Left renal pelvis (tissue), 4 donors: ENCODE measurements at regions not wholly inside any gene's neighbourhood (a gene's known extent, or its start where the extent isn't known, plus 50 kb on each side); places are given as distances from the start of the nearest gene placed in this dataset.

Experiments used
- DNase-seq, 4 donors: peaks; one replicate each; pipeline ENCODE4 v3.0.0-alpha.2; 2013; ENCODE audit warnings: low read depth in 4 of 4, low spot score in 3 of 4

GRCh38 chr20:50257860-50258259 is 67.2 kb downstream of the CEBPB start:
- no peak for DNase-seq

DNA sequence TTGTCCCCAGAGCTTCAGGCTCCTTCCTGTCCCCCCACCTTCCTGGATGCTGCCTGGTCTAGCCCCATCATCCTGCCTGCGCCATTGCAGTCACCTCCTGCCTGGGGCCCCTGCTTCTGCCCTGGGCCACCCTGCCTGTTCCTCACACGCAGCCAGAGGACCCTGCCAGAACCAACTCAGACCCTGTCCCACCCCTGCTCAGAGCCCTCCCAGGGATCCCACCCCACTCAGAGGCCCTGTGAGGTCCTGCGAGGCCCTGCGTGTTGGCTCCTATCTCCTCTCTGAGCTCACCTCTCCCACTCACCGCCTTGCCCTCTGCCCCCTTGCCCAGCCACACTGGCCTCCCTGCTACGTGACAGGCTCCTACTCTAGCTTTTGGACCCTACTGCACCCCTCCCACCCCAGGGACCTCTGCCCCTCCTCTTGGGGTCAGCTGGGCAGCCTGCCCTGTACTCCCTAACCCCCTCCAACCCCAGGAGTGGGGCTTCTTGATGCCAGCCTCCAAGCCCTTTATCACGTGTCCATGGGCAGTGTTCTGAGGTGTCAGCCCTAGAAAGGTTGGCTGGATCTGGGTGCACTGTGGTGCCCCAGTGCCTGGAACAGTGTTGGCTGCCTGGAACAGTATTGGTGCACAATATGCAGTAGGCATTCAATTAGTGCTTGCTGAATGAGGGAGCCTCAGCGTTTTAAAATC is 68.3 kb downstream of the CEBPB start:
- DNase-seq = no peak

DNA sequence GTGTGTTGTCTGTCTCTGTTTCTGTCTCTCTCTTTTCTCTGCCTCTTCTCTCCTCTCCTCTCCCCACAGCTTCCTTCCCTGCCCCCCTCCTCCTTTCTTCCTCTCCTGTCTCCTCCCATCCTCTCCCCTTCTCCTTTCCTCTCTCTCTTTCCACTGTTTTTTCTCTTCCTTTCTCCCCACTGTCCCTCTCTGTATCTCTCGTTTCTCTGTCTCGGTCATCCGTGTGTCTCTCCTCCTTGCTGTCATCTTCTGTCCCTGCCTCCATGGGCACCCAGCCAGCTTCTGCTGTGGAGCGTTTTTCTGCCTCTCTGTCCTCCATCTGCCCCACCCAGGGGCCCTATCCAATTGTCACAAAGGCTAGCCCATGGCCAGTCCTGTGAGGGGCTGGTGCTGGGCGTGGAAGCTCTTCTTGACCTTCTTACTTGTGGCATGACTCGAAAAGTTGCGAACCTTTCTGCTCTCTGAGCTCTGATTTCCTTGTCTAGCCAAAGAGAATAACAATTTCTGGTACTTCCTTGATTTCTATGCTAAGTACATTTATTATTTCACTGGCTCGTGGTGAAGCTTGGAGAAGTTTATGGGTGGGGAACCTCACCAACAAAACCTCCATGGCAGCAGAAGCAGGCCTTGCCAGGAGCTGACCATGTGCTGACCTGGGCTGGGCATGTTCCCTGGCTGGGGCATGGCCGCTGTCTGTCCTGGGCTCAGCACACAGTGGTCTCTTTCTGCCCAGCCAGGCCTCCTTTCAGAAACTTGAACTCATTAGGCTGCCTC is 69.3 kb downstream of the CEBPB start:
- DNase-seq = no peak

DNA sequence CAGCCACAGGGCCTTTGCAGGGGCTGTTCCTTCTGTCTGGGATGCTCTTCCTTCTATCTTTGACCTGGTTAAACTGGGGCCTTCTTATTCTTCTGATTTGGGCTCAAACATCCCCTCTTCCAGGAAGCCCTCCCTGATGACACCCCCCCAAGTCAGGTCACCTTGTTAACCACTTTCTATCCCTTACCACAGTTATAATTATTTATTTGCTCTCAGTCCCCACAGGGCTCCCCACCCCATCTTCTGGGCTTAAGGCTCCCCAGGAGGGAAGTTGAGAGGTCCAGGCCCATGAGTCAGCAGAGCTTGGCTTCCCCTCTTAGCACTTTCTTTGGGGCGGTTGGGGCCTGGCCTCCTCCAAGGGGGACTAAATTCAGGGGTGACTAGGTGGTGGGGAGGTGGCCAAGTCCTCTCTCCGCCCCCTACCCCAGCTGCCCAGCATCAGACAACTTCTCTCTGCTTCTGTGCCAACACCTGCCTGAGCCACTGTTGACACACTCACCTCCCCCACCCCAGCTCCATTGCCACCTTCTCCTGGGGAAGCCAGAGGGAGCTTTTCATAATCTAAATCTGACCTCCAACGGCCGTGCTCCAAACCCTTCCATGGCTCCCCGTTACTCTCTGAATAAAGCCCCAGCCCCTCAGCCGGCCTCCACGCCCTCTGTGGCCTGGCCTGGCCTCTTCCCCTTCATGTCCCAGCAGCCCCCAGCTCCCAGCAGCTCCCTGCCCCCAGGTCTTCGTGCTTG is 70.0 kb downstream of the CEBPB start:
- DNase-seq = no peak

DNA sequence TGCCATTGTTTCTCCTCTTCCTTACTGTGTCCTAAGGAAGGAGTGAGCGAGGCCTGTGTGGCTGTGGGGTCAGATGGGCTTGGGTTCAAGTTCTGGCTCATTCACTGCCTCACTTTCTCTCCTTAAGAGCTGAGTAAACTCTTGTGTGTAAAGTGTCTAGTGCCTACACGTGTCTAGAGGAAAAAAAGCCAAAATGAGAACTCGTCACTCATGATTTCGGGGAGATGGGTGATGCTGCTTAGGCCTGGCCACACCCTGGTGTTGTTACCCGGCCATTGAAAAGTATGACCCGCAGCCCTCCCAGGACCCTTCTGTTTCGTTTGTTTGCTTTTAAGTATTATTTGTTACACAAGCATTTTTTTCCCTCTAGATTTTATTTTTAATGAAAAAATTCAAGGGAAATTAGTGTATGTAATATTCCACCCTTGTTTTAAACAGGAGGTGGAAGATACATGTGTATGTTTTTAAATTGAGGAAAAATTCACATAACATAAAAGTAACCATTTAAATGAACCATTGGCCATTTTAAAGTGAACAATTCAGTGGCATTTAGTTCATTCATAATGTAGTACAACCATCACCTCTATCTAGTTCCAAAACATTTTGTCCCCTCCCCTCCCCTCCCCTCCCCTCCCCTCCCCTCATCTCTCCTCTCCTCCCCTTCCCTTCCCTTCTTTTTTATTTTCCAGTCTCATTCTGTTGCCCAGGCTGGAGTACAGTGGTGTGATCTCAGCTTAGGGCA is 71.0 kb downstream of the CEBPB start:
- DNase-seq = no peak

GRCh38 chr20:50263831-50264230 is 73.2 kb downstream of the CEBPB start:
- no peak for DNase-seq

- DNase-seq = no peak
Observed at GRCh38 chr20:50264534-50265145, 74.0 kb downstream of the CEBPB start.

GRCh38 chr20:50265245-50265946 is 74.8 kb downstream of the CEBPB start:
- no peak for DNase-seq

GRCh38 chr20:50266293-50267040 is 75.8 kb downstream of the CEBPB start:
- DNase-seq = no peak

DNA sequence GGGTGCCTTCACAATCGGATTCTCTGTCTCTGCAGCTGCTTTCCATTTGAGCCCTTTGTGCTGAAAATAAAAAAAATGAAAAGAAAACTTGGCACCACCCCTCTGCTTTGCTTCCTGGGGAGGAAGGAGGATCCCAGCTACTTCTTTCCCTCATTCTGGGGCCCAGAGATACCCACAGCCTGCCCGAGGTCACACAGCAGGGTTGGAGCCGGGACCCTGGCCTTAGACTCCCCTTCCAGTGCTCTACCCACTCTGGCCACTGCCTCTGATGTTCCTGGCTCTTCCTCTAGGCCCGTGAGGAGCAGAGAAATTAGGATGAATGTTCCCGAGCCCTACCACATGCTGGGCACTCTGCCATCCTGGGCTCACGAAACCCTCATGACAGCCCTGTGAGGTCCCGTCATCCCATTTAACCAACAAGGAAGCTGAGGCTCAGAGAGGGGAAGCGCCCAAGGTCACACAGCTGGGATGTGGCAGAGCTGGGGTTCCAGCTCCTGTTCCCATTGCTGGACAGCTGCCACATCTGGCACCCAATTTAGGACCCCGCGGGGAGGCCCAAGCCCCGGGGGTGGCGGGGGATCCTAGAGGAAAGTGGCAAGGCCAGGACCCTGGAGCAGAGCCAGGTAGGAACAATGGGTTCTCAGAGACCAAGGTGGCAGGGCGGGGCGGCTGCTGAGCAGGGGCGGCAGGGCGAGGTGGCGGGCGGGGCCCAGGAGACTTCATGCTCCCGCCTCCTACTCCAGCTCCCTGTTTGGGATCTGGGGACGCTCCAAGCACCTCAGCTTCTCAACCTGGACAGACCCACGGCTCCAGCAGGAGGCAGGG is 76.6 kb downstream of the CEBPB start:
- no peak for DNase-seq

DNA sequence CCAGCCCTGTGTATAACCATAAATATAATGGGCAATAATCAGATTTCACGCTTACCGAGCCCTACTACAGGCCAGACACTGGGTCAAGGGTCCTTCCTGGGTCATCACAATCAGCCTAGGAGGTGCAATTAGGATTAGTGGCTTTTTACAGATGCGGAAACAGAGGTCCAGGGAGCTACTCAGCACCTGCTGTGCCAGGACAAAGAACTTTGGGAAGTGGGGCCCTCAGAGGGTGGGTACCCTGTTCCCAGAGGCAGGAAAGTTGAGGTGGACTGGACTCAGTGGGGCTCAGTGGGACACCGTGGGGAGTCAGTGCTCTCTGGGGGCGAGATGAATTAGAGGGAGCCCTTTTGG is 77.2 kb downstream of the CEBPB start:
- DNase-seq = no peak

- no peak for DNase-seq
Observed at GRCh38 chr20:50269091-50270033, 78.7 kb downstream of the CEBPB start.

GRCh38 chr20:50270034-50270395 is 79.4 kb downstream of the CEBPB start:
- DNase-seq = no peak

GRCh38 chr20:50270569-50270968 is 79.9 kb downstream of the CEBPB start:
- no peak for DNase-seq

GRCh38 chr20:50271176-50271575 is 80.5 kb downstream of the CEBPB start:
- no peak for DNase-seq

GRCh38 chr20:50271612-50272011 is 81.0 kb downstream of the CEBPB start:
- DNase-seq = no peak

DNA sequence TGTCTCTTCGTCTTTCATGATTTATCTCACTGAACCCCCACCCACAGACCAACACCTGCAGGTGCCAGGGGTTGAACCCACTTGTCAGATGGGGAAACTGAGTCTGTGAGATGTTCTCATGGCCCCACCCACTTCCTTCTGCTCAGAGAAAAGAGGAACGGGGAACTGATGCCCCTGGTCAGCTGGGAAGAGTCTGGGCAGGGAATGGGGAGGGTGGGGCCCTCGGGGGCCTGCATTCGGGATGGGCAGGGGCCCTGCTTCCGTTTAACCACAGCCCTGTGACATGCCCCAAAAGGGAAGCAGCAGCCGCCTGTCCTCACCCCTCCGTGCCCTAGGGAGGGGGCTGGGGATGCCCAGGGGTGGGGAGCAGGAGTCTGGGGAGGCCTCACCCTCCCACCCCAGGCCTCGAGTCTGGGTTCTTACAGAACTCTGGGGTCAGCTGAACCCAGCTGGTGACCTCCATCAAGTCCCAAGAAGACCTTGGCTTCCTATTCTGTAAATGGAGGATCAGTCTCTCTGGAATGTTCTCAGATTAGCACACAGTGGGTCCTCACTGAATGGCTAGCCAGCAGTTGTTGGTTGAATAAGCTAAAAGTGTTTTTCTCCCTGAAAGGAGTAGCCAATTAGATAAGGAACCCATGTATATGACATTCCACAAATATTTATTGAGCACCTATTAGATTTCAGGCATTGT is 81.5 kb downstream of the CEBPB start:
- DNase-seq = no peak
